GM10266 (cell line): ENCODE measurements at regions not wholly inside any gene's neighbourhood (a gene's known extent, or its start where the extent isn't known, plus 50 kb on each side); places are given as distances from the start of the nearest gene placed in this dataset.

ENCODE experiments used
- DNase-seq: peaks from one replicate; pipeline ENCODE4 v3.0.0; 2012; ENCODE audit errors: extremely low spot score
- CTCF ChIP-seq: IDR thresholded peaks from 2 replicates; pipeline ENCODE4 v1.5.1; 2012; ENCODE audit warnings: mild to moderate bottlenecking, low read depth; ENCODE audit not compliant: control insufficient read depth, insufficient read depth; ENCODE audit errors: missing control alignments

- no peak for DNase-seq
- no peak for TF ChIP-seq CTCF
Measured at GRCh38 chr5:12467799-12468198, 563.6 kb upstream of the CTNND2 start.

- no peak for DNase-seq
- no peak for TF ChIP-seq CTCF
Measured at GRCh38 chr5:12460493-12461261, 556.4 kb upstream of the CTNND2 start.

GRCh38 chr5:12459326-12459725 is 555.1 kb upstream of the CTNND2 start:
- DNase-seq = no peak
- no peak for TF ChIP-seq CTCF

- DNase-seq = no peak
- TF ChIP-seq CTCF = no peak
Measured at GRCh38 chr5:12419075-12419474, 514.8 kb upstream of the CTNND2 start.

- DNase-seq = no peak
- no peak for TF ChIP-seq CTCF
Measured at GRCh38 chr5:12413585-12413984, 509.3 kb upstream of the CTNND2 start.

- TF ChIP-seq CTCF = no peak
- no peak for DNase-seq
Measured at GRCh38 chr5:12413075-12413474, 508.8 kb upstream of the CTNND2 start.

GRCh38 chr5:12399868-12400267 is 495.6 kb upstream of the CTNND2 start:
- no peak for DNase-seq
- TF ChIP-seq CTCF = no peak
